ENCODE measurements at regions not wholly inside any gene's neighbourhood (a gene's known extent, or its start where the extent isn't known, plus 50 kb on each side); places are given as distances from the start of the nearest gene placed in this dataset.

GRCh38 chr18:54749291-54749690 lies 79.0 kb upstream of the RAB27B start:
- Histone ChIP-seq H3K4me1 (no peaks in the 10 kb centered on the region), H3K27ac (no peak overlapping the region), H3K36me3 (no peaks in the 10 kb centered on the region), H3K9me3 (no peaks in the 10 kb centered on the region), H3K4me3 (no peak overlapping the region), H3K27me3 (no peaks in the 10 kb centered on the region)
- no peak for DNase-seq (ENCODE audit: low spot score)
- no peak for TF ChIP-seq CTCF (IDR thresholded peaks at IDR 0.05)

- no peak for DNase-seq (ENCODE audit: low spot score)
- TF ChIP-seq CTCF (IDR thresholded peaks at IDR 0.05) = no peak
- H3K4me1 ChIP-seq = no peaks in the 10 kb centered on the region
- no peaks in the 10 kb centered on the region for H3K36me3 ChIP-seq
- no peak overlapping the region for H3K27ac ChIP-seq
- no peaks in the 10 kb centered on the region for H3K9me3 ChIP-seq
- H3K27me3 ChIP-seq = no peaks in the 10 kb centered on the region
- no peak overlapping the region for H3K4me3 ChIP-seq
Observed at GRCh38 chr18:54750350-54750749, 77.9 kb upstream of the RAB27B start.

GRCh38 chr18:54752185-54752584 lies 76.1 kb upstream of the RAB27B start:
- Histone ChIP-seq H3K27ac (no peak overlapping the region), H3K4me1 (no peaks in the 10 kb centered on the region), H3K4me3 (no peak overlapping the region), H3K36me3 (no peaks in the 10 kb centered on the region), H3K27me3 (no peaks in the 10 kb centered on the region), H3K9me3 (no peaks in the 10 kb centered on the region)
- no peak for TF ChIP-seq CTCF (IDR thresholded peaks at IDR 0.05)
- DNase-seq (ENCODE audit: low spot score) = no peak

GRCh38 chr18:54755456-54755855 lies 72.8 kb upstream of the RAB27B start:
- Histone ChIP-seq H3K27me3 (no peaks in the 10 kb centered on the region), H3K4me3 (no peak overlapping the region), H3K4me1 (no peaks in the 10 kb centered on the region), H3K27ac (no peak overlapping the region), H3K36me3 (no peaks in the 10 kb centered on the region), H3K9me3 (no peaks in the 10 kb centered on the region)
- no peak for TF ChIP-seq CTCF (IDR thresholded peaks at IDR 0.05)
- no peak for DNase-seq (ENCODE audit: low spot score)

GRCh38 chr18:54762386-54762785 lies 65.9 kb upstream of the RAB27B start:
- Histone ChIP-seq H3K9me3 (no peaks in the 10 kb centered on the region), H3K27me3 (no peaks in the 10 kb centered on the region), H3K36me3 (no peaks in the 10 kb centered on the region), H3K27ac (no peak overlapping the region), H3K4me3 (no peak overlapping the region), H3K4me1 (no peaks in the 10 kb centered on the region)
- TF ChIP-seq CTCF (IDR thresholded peaks at IDR 0.05) = no peak
- no peak for DNase-seq (ENCODE audit: low spot score)

GRCh38 chr18:54764786-54765185 lies 63.5 kb upstream of the RAB27B start:
- H3K27ac ChIP-seq = no peak overlapping the region
- H3K4me1 ChIP-seq = no peaks in the 10 kb centered on the region
- no peaks in the 10 kb centered on the region for H3K36me3 ChIP-seq
- no peak for TF ChIP-seq CTCF (IDR thresholded peaks at IDR 0.05)
- H3K9me3 ChIP-seq = no peaks in the 10 kb centered on the region
- H3K27me3 ChIP-seq = no peaks in the 10 kb centered on the region
- no peak overlapping the region for H3K4me3 ChIP-seq
- DNase-seq (ENCODE audit: low spot score) = no peak

All from right atrium auricular region (tissue), 2 donors.